ENCODE measurements at regions not wholly inside any gene's neighbourhood (a gene's known extent, or its start where the extent isn't known, plus 50 kb on each side); places are given as distances from the start of the nearest gene placed in this dataset.

DNA sequence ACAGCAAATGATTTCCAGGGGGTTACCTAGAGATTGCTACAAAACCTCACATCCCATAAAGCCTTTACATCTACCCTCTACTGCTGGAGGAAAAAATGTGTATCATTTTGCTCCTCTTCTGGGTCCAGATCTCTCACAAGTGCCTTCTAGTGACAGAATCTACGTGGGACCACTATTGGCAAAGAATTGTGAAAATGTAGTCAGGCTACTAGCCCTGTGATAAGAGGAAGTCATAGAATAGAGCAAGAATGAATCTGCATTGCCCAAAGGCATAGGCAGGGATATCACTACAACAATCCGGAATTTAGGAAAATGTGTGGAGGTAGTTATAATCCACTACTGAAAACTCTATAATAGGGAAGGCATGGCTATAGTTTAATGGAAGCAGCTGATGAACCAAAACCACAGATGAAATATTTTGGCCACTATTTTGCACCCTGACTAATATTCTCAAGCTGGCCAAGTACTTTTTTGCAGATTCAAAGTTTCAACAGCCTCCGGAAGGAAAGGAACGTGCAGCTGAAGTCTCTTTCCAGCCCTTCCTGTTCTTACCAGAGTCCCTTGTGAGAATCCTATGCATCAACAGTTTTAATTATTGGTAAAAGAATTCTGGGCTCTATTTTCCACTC, 176.8 kb downstream of the PHLDA1 start:
- TF ChIP-seq CEBPB (IDR thresholded peaks at IDR 0.05) (no peak), RAD21 (IDR thresholded peaks at IDR 0.05; ENCODE audit: low read depth) (no peak), ZBTB7A (IDR thresholded peaks at IDR 0.05; ENCODE audit: low read depth) (no peak), EGR1 (IDR thresholded peaks at IDR 0.05) (no peak), YY1 (IDR thresholded peaks at IDR 0.05; ENCODE audit: low read depth) (no peak), TAF1 (IDR thresholded peaks at IDR 0.05; ENCODE audit: low read depth) (no peak), TEAD4 (IDR thresholded peaks at IDR 0.05) (no peak), NFIC (IDR thresholded peaks at IDR 0.05) (no peak), CREB1 (IDR thresholded peaks at IDR 0.05; ENCODE audit: low read depth) (no peak), FOXM1 (IDR thresholded peaks at IDR 0.05; ENCODE audit: borderline replicate concordance, low read depth) (no peak), TCF12 (IDR thresholded peaks at IDR 0.05; ENCODE audit: low read depth) (no peak), EP300 (IDR thresholded peaks at IDR 0.05; ENCODE audit: borderline replicate concordance) (no peak)
- TF ChIP-seq, protein P1, sequence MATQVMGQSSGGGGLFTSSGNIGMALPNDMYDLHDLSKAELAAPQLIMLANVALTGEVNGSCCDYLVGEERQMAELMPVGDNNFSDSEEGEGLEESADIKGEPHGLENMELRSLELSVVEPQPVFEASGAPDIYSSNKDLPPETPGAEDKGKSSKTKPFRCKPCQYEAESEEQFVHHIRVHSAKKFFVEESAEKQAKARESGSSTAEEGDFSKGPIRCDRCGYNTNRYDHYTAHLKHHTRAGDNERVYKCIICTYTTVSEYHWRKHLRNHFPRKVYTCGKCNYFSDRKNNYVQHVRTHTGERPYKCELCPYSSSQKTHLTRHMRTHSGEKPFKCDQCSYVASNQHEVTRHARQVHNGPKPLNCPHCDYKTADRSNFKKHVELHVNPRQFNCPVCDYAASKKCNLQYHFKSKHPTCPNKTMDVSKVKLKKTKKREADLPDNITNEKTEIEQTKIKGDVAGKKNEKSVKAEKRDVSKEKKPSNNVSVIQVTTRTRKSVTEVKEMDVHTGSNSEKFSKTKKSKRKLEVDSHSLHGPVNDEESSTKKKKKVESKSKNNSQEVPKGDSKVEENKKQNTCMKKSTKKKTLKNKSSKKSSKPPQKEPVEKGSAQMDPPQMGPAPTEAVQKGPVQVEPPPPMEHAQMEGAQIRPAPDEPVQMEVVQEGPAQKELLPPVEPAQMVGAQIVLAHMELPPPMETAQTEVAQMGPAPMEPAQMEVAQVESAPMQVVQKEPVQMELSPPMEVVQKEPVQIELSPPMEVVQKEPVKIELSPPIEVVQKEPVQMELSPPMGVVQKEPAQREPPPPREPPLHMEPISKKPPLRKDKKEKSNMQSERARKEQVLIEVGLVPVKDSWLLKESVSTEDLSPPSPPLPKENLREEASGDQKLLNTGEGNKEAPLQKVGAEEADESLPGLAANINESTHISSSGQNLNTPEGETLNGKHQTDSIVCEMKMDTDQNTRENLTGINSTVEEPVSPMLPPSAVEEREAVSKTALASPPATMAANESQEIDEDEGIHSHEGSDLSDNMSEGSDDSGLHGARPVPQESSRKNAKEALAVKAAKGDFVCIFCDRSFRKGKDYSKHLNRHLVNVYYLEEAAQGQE (IDR thresholded peaks at IDR 0.05; ENCODE audit: low read depth), result no peak
- TF ChIP-seq, protein P2, sequence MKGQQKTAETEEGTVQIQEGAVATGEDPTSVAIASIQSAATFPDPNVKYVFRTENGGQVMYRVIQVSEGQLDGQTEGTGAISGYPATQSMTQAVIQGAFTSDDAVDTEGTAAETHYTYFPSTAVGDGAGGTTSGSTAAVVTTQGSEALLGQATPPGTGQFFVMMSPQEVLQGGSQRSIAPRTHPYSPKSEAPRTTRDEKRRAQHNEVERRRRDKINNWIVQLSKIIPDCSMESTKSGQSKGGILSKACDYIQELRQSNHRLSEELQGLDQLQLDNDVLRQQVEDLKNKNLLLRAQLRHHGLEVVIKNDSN (IDR thresholded peaks at IDR 0.05), result no peak
- TF ChIP-seq, protein P3, sequence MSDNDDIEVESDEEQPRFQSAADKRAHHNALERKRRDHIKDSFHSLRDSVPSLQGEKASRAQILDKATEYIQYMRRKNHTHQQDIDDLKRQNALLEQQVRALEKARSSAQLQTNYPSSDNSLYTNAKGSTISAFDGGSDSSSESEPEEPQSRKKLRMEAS (IDR thresholded peaks at IDR 0.05), result no peak

DNA sequence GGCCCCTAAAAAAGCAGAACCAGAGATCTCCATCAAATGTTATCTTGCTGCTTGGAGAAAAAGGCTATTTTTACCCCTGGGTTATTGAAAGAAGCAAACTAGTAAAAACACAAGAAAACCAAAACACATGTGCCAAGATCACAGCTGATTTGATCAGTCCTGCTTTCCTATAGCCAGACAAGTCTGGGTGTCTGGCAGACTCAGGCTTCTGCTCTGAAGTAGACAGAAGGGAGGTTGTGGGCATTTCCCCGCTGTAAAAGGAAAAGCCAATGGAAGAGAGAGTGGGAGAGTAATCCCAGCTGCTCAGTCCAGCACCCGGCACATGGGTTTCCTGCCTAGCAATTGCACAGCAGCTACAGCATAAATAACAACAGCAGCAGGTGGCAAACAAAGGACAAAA, 177.9 kb downstream of the PHLDA1 start:
- TF ChIP-seq, protein P1 (IDR thresholded peaks at IDR 0.05; ENCODE audit: low read depth), result no peak
- no peak for TF ChIP-seq TCF12 (IDR thresholded peaks at IDR 0.05; ENCODE audit: low read depth)
- TF ChIP-seq EP300 (IDR thresholded peaks at IDR 0.05; ENCODE audit: borderline replicate concordance), result no peak
- TF ChIP-seq TAF1 (IDR thresholded peaks at IDR 0.05; ENCODE audit: low read depth), result no peak
- no peak for TF ChIP-seq YY1 (IDR thresholded peaks at IDR 0.05; ENCODE audit: low read depth)
- no peak for TF ChIP-seq CEBPB (IDR thresholded peaks at IDR 0.05)
- TF ChIP-seq, protein P3 (IDR thresholded peaks at IDR 0.05), result no peak
- TF ChIP-seq RAD21 (IDR thresholded peaks at IDR 0.05; ENCODE audit: low read depth), result no peak
- TF ChIP-seq EGR1 (IDR thresholded peaks at IDR 0.05), result no peak
- TF ChIP-seq, protein P2 (IDR thresholded peaks at IDR 0.05), result no peak
- TF ChIP-seq ZBTB7A (IDR thresholded peaks at IDR 0.05; ENCODE audit: low read depth), result no peak
- no peak for TF ChIP-seq FOXM1 (IDR thresholded peaks at IDR 0.05; ENCODE audit: borderline replicate concordance, low read depth)
- TF ChIP-seq CREB1 (IDR thresholded peaks at IDR 0.05; ENCODE audit: low read depth), result no peak
- TF ChIP-seq TEAD4 (IDR thresholded peaks at IDR 0.05), result no peak

DNA sequence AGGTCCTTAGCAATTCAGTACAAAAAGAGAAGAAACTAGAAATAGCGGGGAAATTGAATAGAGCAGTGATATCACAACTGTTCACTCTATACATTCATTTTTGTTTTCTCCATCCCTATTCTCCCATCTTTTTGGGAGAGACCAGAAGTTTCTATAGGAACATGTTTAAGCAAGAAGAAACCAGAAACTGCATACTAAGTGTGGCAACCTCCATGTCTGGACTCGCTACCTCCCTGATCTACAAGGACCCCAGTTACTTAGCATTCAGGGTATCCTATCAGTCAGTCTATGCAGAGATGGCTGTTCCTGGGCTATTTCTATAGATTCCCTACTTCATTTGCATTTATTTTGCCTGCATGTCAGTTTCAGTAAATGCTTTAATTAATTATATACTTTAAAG, 178.6 kb downstream of the PHLDA1 start:
- TF ChIP-seq, protein P2 (IDR thresholded peaks at IDR 0.05), result no peak
- no peak for TF ChIP-seq EGR1 (IDR thresholded peaks at IDR 0.05)
- TF ChIP-seq, protein P1 (IDR thresholded peaks at IDR 0.05; ENCODE audit: low read depth), result no peak
- TF ChIP-seq YY1 (IDR thresholded peaks at IDR 0.05; ENCODE audit: low read depth), result no peak
- TF ChIP-seq ZBTB7A (IDR thresholded peaks at IDR 0.05; ENCODE audit: low read depth), result no peak
- no peak for TF ChIP-seq TEAD4 (IDR thresholded peaks at IDR 0.05)
- TF ChIP-seq NFIC (IDR thresholded peaks at IDR 0.05), result no peak
- TF ChIP-seq RAD21 (IDR thresholded peaks at IDR 0.05; ENCODE audit: low read depth), result no peak
- TF ChIP-seq, protein P3 (IDR thresholded peaks at IDR 0.05), result no peak
- no peak for TF ChIP-seq CREB1 (IDR thresholded peaks at IDR 0.05; ENCODE audit: low read depth)
- TF ChIP-seq TAF1 (IDR thresholded peaks at IDR 0.05; ENCODE audit: low read depth), result no peak
- no peak for TF ChIP-seq FOXM1 (IDR thresholded peaks at IDR 0.05; ENCODE audit: borderline replicate concordance, low read depth)
- TF ChIP-seq TCF12 (IDR thresholded peaks at IDR 0.05; ENCODE audit: low read depth), result no peak

Measured in Ishikawa (cell line).